GM21381 (cell line): ENCODE measurements at regions not wholly inside any gene's neighbourhood (a gene's known extent, or its start where the extent isn't known, plus 50 kb on each side); places are given as distances from the start of the nearest gene placed in this dataset.
"Not testable (repeated sequence)": the region's sequence is repeated elsewhere in the genome, so short reads cannot be mapped to it uniquely, and the experiment has no call there.

Experiments used
- ATAC-seq: cut with Tn5 transposase; IDR thresholded peaks from one replicate; pipeline ENCODE4 v1.9.1; 2021; ENCODE audit warnings: mild to moderate bottlenecking, moderate library complexity; ENCODE audit not compliant: unreplicated experiment

GRCh38 chr16:29261427-29262248, 144.9 kb downstream of the NPIPB11 start:
- ATAC-seq = not testable (repeated sequence)

DNA sequence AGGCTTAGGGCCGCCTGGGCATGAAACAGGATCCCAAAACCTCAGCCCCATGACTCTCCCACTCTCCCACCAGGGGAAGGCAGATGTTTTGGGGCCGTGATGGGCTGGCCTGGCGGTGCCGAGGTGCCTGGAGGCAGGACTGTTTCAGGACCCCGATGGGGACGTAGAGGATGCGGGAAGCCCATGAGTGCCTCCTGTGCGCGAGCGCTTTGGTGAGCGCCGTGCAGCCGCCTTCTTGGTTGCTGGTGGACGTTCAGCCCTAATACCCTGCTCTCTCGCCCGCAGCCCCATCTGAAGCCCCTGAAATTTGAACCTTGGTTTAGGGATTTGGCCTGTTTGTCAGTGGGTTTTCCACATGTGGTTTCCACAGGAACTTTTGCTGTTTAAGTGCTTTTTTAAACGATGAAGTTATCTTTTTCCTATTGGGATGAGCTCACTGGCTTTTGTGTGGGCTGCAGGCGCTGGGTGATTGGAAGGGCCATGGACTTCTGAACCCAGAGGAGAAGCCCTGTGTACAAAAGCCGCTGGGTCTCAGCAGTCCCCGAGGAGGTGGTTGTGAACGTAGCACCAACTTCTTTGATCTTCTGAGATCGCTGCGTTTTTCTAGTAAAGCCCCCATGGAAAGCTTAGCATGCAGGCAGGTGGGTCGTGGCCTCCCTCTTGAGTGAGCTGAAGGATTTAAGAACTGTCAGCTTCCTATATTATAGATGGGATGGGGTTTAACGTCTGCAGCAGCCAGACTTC, 145.7 kb downstream of the NPIPB11 start:
- not testable (repeated sequence) for ATAC-seq

- ATAC-seq = not testable (repeated sequence)
Measured at GRCh38 chr16:29259635-29260457, 146.7 kb downstream of the NPIPB11 start.

GRCh38 chr16:29258946-29259634, 147.4 kb downstream of the NPIPB11 start:
- not testable (repeated sequence) for ATAC-seq

DNA sequence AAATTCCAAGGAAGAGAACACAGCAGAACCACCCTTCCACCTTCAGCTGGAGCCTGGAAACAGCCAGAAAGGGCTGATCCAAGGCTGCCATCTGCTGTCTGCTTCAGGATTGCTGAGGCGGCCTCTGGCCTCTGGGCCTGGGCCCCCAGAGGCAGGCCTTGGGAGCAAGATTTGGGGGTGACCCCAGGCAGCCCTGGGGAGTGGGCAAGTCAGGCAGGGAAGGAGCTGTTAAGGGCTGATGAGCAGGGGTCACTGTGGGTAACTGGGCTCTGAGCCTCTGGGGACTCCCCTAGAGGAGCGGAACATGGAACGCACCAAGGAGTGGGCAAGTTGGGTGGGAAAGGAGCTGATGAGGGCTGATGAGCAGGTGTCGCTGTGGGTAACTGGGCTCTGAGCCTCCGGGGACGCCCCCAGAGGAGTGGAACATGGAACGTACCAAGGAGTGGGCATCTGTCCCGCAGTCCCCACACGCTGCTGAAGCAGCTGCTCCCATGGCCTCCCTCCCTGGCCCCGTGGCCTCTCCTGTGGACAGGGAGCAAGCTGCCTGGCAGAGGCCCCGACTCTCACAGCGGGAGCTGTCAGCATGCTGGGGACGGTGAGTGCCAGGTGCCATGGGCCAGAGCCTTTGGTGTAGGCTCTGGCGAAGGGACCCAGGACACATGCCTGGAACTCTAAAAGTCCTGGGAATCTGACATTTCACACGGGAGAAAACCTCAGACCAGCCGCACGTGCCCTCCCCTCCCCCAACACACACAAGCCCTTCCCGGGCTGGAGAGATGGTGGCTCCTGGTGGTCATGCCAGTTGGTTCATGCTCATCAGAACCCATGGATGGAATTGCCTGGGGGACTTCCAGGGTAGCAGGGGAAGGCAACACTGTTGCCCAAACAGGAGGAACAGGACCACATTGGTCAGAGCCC, 148.8 kb downstream of the NPIPB11 start:
- not testable (repeated sequence) for ATAC-seq

GRCh38 chr16:29256501-29256981, 150.0 kb downstream of the NPIPB11 start:
- ATAC-seq = no peak

GRCh38 chr16:29255957-29256356, 150.6 kb downstream of the NPIPB11 start:
- not testable (repeated sequence) for ATAC-seq

DNA sequence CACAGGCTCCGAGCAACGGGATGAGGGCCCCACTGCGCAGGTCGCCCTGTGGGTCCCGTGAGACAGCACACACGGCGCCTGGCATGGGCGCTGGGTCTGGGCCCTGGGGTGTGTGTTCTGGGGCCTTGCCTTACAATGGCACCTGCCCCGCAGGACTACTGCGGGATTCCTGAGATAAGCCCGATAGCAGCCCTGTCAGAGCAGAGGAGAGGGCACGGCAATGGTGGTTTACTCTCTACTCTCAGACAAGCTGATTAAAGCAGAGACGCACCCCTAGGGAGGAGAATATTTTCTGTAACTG, 151.1 kb downstream of the NPIPB11 start:
- ATAC-seq = not testable (repeated sequence)

GRCh38 chr16:29254676-29255495, 151.6 kb downstream of the NPIPB11 start:
- ATAC-seq = no peak

- not testable (repeated sequence) for ATAC-seq
Measured at GRCh38 chr16:29253716-29254590, 152.6 kb downstream of the NPIPB11 start.

DNA sequence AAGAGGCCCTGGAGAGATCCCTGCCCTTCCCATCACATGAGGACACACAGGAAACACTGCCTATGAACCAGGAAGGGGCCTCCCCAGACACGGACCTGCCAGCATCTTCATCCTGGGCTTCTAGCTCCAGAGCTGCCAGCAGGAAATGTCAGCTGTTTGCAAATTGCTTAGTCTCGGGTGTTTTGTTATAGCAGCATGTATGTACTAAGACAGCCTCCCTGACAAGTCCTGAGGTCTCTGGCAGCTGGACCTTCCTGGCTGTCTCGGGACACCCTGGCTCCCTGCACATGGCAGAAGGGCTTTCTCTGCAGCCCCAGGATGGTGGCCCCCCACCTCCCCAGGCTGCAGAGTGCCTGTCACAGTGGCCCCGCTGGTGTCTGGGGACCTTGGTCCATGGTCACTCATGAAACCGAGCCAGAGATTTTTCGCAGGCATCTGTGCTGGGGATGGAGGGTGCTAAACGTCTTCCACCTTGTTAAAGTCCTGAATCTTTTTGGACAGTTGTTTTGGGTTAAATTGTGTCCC, 153.4 kb downstream of the NPIPB11 start:
- not testable (repeated sequence) for ATAC-seq

GRCh38 chr16:29252311-29252710, 154.2 kb downstream of the NPIPB11 start:
- ATAC-seq = not testable (repeated sequence)

- not testable (repeated sequence) for ATAC-seq
Measured at GRCh38 chr16:29251571-29252011, 154.9 kb downstream of the NPIPB11 start.

- not testable (repeated sequence) for ATAC-seq
Measured at GRCh38 chr16:29250923-29251434, 155.5 kb downstream of the NPIPB11 start.

DNA sequence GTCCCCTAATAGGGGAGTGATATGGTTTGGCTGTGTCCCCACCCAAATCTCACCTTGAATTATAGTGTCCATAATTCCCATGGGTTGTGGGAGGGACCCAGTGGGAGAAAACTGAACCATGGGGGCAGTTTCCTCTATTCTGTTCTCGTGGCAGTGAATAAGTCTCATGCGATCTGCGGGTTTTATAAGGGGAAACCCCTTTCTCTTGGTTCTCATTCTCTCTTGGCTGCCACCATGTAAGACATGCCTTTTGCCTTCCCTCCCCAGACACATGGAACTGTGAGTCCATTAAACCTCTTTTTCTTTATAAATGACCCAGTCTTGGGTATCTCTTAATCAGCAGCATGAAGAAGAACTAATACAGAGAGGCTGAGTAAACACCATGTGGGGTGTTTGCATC, 156.0 kb downstream of the NPIPB11 start:
- not testable (repeated sequence) for ATAC-seq

- not testable (repeated sequence) for ATAC-seq
Measured at GRCh38 chr16:29248940-29249318, 157.6 kb downstream of the NPIPB11 start.

GRCh38 chr16:29248306-29248939, 158.1 kb downstream of the NPIPB11 start:
- not testable (repeated sequence) for ATAC-seq
